ENCODE measurements at regions not wholly inside any gene's neighbourhood (a gene's known extent, or its start where the extent isn't known, plus 50 kb on each side); places are given as distances from the start of the nearest gene placed in this dataset.

GRCh38 chr2:146124741-146125140 is 1604.8 kb upstream of the ZEB2 start:
- Histone ChIP-seq H2AFZ (ENCODE audit: low read depth, low read length, poor library complexity, severe bottlenecking) (no peak overlapping the region), H3K79me2 (ENCODE audit: insufficient read depth, low read length) (no peaks in the 10 kb centered on the region), H3K9me3 (ENCODE audit: control insufficient read depth in 1 of 2, insufficient read depth in 1 of 2, low read depth in 1 of 2, low read length in 2 of 2) (no peaks in the 10 kb centered on the region), H3K9ac (ENCODE audit: low read length) (no peak overlapping the region), H3K27me3 (ENCODE audit: insufficient read depth, low read length) (no peaks in the 10 kb centered on the region), H3K9me2 (ENCODE audit: insufficient read depth) (no peaks in the 10 kb centered on the region), H4K20me1 (ENCODE audit: insufficient read depth) (no peaks in the 10 kb centered on the region), H3K4me3 (replicated peaks in 1 of 2; ENCODE audit: low read depth in 1 of 2, low read length in 2 of 2) (no peak overlapping the region), H3K36me3 (ENCODE audit: control insufficient read depth in 1 of 2, insufficient read depth in 2 of 2, low read length in 2 of 2) (no peaks in the 10 kb centered on the region), H3K4me1 (ENCODE audit: control insufficient read depth in 1 of 2, insufficient read depth in 2 of 2, low read length in 2 of 2) (no peaks in the 10 kb centered on the region), H3K27ac (ENCODE audit: low read depth, low read length) (no peak overlapping the region), H3K4me2 (ENCODE audit: low read length) (no peak overlapping the region)
- CTCF ChIA-PET = interaction anchor here (1.2 kb wide), 1 partner anchor 17 kb away, joined by 3 read pairs; no protein-coding TSS in a partner anchor
- DNase-seq (ENCODE audit: low read depth, low spot score) (no peak), ATAC-seq (no peak)
- no TSS peak for BruUV-seq (replicated peaks)
- TF ChIP-seq POLR2AphosphoS5 (IDR thresholded peaks at IDR 0.05; ENCODE audit: low read depth, low read length) (no peak), SIN3A (IDR thresholded peaks at IDR 0.05; ENCODE audit: low read depth) (no peak), ZFX (IDR thresholded peaks at IDR 0.05) (no peak), MAX (IDR thresholded peaks at IDR 0.05) (no peak), CEBPB (IDR thresholded peaks at IDR 0.05; ENCODE audit: low read depth) (no peak), RAD21 (IDR thresholded peaks at IDR 0.05; ENCODE audit: low read depth) (no peak), SP1 (IDR thresholded peaks at IDR 0.05; ENCODE audit: low read depth) (no peak), ELF1 (IDR thresholded peaks at IDR 0.05; ENCODE audit: borderline replicate concordance, low read depth) (no peak), ATF3 (IDR thresholded peaks at IDR 0.05) (no peak), CBX3 (IDR thresholded peaks at IDR 0.05; ENCODE audit: low read depth) (no peak), ZNF274 (IDR thresholded peaks at IDR 0.05; ENCODE audit: low read depth, low read length) (no peak), JUND (IDR thresholded peaks at IDR 0.05) (no peak)
- TF ChIP-seq, protein P1, sequence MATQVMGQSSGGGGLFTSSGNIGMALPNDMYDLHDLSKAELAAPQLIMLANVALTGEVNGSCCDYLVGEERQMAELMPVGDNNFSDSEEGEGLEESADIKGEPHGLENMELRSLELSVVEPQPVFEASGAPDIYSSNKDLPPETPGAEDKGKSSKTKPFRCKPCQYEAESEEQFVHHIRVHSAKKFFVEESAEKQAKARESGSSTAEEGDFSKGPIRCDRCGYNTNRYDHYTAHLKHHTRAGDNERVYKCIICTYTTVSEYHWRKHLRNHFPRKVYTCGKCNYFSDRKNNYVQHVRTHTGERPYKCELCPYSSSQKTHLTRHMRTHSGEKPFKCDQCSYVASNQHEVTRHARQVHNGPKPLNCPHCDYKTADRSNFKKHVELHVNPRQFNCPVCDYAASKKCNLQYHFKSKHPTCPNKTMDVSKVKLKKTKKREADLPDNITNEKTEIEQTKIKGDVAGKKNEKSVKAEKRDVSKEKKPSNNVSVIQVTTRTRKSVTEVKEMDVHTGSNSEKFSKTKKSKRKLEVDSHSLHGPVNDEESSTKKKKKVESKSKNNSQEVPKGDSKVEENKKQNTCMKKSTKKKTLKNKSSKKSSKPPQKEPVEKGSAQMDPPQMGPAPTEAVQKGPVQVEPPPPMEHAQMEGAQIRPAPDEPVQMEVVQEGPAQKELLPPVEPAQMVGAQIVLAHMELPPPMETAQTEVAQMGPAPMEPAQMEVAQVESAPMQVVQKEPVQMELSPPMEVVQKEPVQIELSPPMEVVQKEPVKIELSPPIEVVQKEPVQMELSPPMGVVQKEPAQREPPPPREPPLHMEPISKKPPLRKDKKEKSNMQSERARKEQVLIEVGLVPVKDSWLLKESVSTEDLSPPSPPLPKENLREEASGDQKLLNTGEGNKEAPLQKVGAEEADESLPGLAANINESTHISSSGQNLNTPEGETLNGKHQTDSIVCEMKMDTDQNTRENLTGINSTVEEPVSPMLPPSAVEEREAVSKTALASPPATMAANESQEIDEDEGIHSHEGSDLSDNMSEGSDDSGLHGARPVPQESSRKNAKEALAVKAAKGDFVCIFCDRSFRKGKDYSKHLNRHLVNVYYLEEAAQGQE (IDR thresholded peaks at IDR 0.05; ENCODE audit: low read depth) = no peak
- TF ChIP-seq, protein P2, sequence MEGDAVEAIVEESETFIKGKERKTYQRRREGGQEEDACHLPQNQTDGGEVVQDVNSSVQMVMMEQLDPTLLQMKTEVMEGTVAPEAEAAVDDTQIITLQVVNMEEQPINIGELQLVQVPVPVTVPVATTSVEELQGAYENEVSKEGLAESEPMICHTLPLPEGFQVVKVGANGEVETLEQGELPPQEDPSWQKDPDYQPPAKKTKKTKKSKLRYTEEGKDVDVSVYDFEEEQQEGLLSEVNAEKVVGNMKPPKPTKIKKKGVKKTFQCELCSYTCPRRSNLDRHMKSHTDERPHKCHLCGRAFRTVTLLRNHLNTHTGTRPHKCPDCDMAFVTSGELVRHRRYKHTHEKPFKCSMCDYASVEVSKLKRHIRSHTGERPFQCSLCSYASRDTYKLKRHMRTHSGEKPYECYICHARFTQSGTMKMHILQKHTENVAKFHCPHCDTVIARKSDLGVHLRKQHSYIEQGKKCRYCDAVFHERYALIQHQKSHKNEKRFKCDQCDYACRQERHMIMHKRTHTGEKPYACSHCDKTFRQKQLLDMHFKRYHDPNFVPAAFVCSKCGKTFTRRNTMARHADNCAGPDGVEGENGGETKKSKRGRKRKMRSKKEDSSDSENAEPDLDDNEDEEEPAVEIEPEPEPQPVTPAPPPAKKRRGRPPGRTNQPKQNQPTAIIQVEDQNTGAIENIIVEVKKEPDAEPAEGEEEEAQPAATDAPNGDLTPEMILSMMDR (IDR thresholded peaks at IDR 0.05 in 2 of 3, conservative IDR thresholded peaks at IDR 0.05 in 1 of 3; ENCODE audit: borderline replicate concordance in 1 of 3, insufficient read depth in 1 of 3, low read depth in 2 of 3, low read length in 2 of 3) = no peak
- RAD21 ChIA-PET (ENCODE audit: low non-redundant PET in 1 of 2, low total read pairs in 2 of 2, uncharacterized antibody in 2 of 2, unreplicated experiment in 2 of 2) = no interaction called here
- intact Hi-C loops (cut with micrococcal nuclease) = loop anchor here (5.0 kb wide), 1 partner anchor 37 kb away; no protein-coding TSS in a partner anchor
- POLR2A ChIA-PET = no interaction called here
